HK-2 (cell line): ENCODE measurements at regions not wholly inside any gene's neighbourhood (a gene's known extent, or its start where the extent isn't known, plus 50 kb on each side); places are given as distances from the start of the nearest gene placed in this dataset.

Experiments used
- DNase-seq: peaks from one replicate; pipeline ENCODE4 v3.0.0-alpha.2; 2018; ENCODE audit not compliant: unreplicated experiment

DNA sequence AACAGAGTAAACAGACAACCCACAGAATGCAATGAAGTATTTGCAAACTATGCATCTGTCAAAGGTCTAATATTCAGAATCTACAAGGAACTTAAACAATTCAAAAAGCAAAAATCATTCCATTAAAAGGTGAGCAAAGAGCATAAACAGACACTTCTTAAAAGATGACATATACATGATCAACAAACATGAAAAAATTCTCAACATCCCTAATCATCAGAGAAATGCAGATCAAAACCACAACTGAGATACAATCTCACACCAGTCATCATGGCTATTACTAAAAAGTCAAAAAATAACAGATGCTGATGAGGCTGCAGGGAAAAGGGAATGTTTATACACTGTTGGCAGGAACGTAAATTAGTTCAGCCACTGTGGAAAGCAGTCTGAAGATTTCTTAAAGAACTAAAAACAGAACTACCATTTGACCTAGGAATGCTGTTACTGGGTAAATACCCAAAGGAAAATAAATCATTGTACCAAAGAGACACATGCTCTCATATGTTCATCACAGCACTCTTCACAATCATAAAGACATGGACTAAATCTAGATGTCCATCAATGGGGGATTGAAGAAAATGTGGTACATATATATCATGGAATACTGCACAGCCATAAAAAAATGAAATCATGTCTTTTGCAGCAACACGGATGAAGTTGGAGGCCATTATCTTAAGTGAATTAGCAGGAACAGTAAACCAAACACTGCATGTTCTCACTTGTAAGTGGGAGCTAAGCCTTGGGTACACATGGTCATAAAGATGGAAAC, 393.3 kb upstream of the CBLB start:
- no peak for DNase-seq

- no peak for DNase-seq
Measured at GRCh38 chr3:106263011-106263410, 394.2 kb upstream of the CBLB start.

DNA sequence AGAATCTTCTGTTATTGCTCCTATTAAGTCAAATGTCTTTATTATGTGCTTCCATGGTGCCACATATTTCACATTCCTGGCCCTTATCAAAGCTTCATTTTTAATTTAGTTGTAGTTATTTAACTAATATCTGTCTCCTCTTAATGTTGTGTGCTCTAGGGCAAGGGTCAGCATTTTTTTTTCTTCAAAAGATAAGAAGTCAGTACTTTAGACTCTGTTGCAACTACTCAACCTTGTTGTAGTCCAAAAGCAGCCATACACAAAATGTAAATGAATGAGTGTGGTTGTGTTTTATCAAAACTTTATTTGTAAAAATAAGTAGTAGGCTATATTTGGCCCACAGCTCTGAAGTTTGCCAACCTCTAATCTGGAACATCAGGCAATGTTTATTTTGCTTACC, 394.7 kb upstream of the CBLB start:
- no peak for DNase-seq

DNA sequence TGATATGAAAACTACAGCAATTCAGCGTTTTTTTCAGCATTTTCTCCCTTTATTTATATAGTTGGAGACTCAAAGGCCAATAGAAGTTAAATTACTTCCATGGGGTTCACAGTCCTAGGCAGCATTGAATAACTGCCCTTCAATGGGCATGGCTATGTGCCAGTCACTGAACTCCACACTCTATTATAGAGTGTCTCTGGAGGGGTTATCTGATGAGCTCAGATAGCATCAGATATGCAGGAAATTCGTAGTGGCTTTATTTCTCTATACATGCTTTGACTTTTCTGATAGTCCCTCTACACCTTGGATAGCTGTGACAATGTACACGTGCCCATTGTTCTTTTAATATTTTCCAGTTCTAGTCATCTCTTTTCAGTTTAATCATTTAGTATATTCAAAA, 396.9 kb upstream of the CBLB start:
- DNase-seq: no peak

- no peak for DNase-seq
Measured at GRCh38 chr3:106268696-106269095, 399.9 kb upstream of the CBLB start.

DNA sequence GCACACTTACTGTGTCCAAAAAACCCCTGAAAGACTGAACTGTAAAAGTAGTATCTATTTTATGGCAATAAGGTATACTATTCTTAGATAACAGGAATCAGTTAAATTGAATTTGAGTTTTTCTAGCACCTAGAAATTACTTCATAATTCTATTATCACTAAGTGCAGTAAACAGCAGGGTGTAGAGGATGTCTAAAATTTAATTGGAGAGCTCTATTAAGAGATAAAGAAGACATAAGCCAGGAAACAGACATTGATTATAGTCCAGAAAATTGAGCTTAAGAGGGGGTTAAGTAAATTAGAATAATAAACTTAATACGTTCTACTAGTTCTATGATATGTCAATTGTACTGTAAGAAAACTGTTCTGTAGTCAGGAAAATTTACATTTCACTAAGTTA, 403.5 kb upstream of the CBLB start:
- DNase-seq: no peak

DNA sequence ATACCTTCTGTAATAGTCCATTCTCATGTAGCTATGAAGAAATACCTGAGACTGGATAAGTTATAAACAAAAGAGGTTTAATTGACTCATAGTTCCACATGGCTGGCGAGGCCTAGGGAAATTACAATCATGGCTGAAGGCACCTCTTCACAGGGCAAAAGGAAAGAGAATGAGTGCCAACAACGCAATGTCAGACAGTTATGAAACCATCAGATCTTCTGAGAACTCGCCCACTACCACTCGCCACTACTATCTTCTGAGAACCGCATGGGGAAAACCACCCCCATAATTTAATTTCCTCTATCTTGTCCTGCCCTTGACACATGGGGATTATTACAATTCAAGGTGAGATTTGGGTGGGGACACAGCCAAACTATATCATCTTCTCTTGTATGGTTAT, 406.8 kb upstream of the CBLB start:
- no peak for DNase-seq

DNA sequence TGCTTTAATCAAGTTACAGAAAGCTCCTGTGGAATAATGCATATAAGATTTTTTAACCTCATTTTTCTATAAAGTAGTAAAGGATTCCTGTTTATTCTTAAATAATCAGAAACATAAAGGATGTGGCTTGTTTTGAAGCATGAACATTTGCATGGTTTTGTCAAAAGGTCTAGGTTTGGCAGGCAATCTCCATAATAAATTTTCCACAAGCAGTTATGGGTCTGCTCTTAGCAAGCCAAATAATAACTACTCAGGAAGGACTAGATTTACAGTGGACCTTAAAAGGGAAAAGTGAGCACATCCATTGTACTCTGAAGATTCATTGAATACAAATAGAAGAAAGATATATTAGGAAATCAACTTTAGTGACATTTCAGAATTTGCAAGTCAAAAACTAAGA, 407.3 kb upstream of the CBLB start:
- DNase-seq: no peak

DNA sequence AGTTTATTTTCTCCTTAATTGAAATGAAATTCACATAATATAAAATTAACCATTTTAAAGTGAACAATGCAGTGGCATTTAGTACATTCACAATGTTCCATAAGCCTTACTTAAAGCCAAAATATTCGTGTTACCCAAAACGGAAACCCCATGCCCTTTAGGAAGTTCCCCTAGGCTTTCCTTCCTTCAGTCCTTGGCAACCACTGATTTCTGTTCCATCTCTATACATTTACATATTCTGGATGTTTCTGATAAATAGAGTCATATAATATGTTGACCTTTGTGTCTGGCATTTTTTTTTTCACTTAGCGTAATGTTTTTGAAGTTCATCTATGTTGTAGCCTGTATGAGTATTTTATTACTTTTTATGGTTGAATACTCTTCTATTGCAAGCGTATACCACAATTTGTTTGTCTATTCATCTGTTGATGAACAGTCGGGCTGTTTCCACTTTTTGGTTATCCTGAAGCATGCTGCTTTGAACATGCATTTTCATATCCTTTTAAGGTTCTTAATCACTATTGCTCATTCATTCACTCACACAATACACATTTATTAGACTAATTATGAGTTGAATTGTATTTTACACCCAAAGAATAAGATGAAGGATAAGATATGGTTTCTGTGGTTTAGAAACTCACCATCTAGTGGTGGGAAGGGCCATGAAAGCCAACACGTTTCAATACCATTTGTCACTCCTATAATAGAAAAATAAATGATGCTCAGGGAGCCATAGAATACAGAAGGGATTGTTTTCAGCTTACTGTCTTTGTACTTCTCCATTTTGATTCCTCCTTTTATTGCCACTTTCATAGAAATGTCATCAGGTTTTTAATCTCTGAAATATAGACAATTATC, 408.2 kb upstream of the CBLB start:
- no peak for DNase-seq

- DNase-seq: peak; percentile 6
Measured at GRCh38 chr3:106277731-106278130, 408.9 kb upstream of the CBLB start.

DNA sequence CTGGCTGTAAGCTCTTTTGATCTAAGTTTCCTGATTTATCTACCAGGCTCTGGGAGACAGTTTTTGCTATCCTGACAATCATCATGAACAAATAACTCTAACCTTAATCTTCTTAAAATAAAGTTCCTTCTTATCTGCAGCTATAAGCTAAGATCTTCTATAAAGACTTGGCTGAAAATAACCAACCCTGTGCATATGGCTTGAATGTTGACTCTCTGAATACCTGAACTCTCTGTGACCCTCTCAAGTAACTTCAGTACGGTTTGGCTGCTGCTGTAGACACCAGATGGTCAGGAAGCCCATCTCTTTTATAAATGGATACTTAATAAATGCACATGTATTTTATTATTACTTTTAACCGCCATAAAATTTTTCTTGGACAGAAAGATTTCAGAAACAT, 412.4 kb upstream of the CBLB start:
- DNase-seq: no peak

DNA sequence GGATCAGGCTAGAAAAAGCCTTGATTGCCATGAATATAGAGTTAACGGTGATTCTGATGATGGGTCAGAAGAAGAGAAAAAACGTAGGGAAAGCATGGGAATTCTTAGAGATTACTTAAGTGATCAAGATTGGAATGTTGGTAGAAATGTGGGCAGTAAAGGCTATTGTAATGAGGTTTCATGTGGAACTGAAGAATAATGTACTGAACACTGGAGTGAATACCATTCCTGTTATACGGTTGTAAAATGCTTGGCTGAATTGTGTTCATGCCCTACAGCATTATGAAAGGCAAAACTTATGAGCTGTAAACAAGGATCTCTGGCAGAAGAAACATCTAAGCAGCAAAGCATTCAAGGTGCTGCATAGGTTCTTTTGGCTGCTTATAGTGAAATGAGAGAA, 414.1 kb upstream of the CBLB start:
- DNase-seq: no peak

- no peak for DNase-seq
Measured at GRCh38 chr3:106288781-106289180, 420.0 kb upstream of the CBLB start.

- DNase-seq: no peak
Measured at GRCh38 chr3:106290304-106290997, 421.6 kb upstream of the CBLB start.

GRCh38 chr3:106293161-106293560, 424.3 kb upstream of the CBLB start:
- DNase-seq: no peak

GRCh38 chr3:106294121-106294520, 425.3 kb upstream of the CBLB start:
- no peak for DNase-seq

- DNase-seq: no peak
Measured at GRCh38 chr3:106296062-106296461, 427.2 kb upstream of the CBLB start.

GRCh38 chr3:106299300-106300098, 430.7 kb upstream of the CBLB start:
- DNase-seq: no peak

DNA sequence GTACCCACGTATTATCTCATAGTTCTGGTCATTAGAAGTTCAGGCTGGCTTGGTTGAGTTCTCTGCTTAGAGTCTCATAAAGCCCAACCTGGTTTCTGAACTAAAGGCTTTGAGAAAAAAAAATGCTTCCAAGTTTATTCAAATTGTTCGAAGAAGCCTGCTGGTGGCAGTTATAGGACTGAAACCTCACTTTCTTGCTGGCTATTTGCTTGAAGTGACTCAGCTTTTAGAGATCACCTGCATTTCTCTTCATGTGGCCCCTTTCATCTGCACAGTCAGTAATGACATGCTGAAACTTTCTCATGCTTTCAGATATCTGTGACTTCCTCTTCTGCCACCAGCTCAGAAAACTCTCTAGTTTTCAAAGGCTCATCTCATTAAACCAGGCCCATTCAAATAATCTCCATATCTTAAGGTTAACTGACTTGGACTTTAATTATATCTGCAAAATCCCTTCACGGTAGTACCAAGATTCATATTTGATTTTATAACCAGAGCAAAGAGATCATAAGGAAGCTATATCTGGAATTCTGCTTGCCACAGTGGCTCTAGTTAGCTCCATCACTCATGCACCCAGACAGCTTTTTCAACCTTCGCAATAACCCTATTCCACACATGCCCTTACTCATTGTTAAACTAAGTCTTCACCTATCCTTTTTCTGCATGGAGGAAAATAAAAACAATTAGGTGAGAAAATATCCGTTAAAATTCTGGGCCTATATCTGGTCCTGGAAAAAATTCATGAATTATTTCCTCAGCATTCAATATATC, 433.8 kb upstream of the CBLB start:
- DNase-seq: no peak

GRCh38 chr3:106303766-106304165, 435.0 kb upstream of the CBLB start:
- no peak for DNase-seq

GRCh38 chr3:106305127-106305526, 436.3 kb upstream of the CBLB start:
- no peak for DNase-seq
